ENCODE measurements at regions not wholly inside any gene's neighbourhood (a gene's known extent, or its start where the extent isn't known, plus 50 kb on each side); places are given as distances from the start of the nearest gene placed in this dataset.

DNA sequence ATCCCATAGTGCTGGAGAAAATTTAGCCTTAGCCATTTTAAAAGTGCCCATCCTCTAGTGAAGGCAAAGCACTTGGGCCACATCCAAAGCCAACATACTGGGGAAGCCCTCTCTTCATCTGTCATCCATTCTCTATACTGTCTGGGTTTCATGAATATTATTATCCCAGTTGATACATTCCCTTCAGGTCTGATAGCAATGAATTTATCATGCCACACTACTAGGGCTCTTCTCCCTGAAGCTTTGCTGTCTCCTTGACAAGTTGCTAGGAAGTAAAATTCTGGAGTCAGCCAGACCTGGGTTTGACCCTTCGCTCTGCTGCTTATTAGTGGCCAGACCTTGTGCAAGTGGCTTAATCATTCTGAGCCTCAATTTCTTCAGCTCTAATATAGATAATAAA is 1041.4 kb upstream of the ADGRL2 start:
- TF ChIP-seq, protein P1, sequence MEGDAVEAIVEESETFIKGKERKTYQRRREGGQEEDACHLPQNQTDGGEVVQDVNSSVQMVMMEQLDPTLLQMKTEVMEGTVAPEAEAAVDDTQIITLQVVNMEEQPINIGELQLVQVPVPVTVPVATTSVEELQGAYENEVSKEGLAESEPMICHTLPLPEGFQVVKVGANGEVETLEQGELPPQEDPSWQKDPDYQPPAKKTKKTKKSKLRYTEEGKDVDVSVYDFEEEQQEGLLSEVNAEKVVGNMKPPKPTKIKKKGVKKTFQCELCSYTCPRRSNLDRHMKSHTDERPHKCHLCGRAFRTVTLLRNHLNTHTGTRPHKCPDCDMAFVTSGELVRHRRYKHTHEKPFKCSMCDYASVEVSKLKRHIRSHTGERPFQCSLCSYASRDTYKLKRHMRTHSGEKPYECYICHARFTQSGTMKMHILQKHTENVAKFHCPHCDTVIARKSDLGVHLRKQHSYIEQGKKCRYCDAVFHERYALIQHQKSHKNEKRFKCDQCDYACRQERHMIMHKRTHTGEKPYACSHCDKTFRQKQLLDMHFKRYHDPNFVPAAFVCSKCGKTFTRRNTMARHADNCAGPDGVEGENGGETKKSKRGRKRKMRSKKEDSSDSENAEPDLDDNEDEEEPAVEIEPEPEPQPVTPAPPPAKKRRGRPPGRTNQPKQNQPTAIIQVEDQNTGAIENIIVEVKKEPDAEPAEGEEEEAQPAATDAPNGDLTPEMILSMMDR (IDR thresholded peaks at IDR 0.05; ENCODE audit: extremely low read depth, missing control alignments): no peak
- DNase-seq (ENCODE audit: low spot score): no peak

DNA sequence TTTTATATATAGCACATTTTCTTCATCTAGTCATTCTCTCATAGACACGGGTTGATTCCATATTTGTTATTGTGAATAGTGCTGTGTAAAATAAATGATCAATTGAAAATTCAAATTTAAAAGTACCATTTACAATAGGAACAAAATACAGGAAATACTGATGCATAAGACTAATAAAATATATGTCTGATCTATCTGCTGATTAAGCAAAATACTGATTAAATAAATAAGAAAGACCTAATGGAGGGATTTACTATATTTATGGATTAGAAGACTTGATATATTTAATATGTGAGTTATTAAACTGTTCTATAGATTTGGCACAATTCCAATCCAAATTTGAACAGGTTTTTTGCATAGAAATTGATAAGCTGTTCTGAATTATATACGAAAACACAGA is 1044.8 kb upstream of the ADGRL2 start:
- no peak for DNase-seq (ENCODE audit: low spot score)
- TF ChIP-seq, protein P1 (IDR thresholded peaks at IDR 0.05; ENCODE audit: extremely low read depth, missing control alignments): no peak

DNA sequence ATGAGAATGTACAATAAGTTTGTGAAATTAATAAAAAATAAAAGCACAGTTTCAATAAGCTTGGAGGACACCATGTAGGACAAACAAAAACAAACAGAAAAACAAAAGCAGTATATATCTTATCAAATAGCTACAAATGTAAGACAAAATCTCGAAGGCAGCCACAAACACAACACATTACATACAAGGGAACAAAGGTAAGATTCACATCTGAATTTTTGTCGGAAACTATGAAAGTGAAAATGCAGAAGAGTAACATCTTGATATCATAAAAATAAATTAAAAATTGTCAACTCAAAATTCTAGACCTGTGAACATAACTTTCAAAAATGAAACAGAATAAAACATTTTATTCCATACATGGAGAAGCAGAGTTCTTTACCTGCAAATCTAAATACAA is 1049.5 kb upstream of the ADGRL2 start:
- TF ChIP-seq, protein P1 (IDR thresholded peaks at IDR 0.05; ENCODE audit: extremely low read depth, missing control alignments): no peak
- DNase-seq (ENCODE audit: low spot score): no peak

DNA sequence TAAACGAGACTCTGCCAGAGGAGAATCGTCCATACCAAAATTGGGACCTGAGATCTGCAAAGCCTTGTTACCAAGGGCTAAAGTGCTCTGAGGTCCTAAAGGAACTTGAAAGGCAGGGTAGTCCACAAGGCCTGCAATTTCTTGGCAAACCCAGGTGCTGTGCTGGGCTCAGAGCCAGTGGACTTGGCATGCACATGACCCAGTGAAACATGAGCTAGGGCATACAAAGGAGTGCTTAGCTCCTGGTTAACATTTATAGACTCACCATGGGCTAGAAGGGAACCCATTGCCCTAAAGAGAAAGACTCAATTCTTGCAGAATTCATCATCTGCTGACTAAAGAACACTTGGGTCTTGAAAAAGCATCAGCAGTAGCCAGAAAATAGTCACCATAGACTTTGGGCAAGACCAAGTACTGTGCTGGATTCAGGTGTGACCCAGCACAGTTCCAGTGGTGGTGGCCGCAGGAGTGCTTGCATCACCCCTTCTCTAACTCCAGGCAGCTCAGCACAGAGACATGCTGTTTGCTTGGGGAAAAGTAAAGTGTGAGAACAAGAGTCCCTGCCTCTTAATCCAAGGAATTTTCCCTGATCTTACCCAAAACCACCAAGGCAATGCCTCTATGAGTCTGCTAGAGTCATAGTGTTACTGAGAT is 1069.4 kb upstream of the ADGRL2 start:
- no peak for DNase-seq (ENCODE audit: low spot score)
- TF ChIP-seq, protein P1 (IDR thresholded peaks at IDR 0.05; ENCODE audit: extremely low read depth, missing control alignments): no peak

DNA sequence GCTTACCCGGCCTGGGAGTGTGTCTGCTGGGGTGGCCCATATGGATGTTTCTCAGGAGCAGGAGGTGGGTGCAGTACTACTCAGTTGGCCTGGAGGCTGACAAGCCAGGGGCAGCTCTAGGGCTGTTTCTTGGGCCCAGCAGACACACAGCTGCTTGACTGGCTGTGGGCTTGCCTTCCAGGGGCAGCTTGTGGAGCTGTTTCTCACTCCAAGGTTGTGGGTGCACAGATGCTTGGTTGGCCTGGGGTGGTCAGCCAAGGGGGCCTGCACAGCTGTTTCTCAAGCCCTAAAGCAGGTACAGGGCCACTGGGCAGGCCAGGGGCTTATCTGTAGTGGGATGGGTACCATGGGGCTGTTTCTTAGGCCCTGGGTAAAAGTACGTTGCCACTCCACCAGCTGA is 1078.1 kb upstream of the ADGRL2 start:
- TF ChIP-seq, protein P1 (IDR thresholded peaks at IDR 0.05; ENCODE audit: extremely low read depth, missing control alignments): no peak
- no peak for DNase-seq (ENCODE audit: low spot score)

DNA sequence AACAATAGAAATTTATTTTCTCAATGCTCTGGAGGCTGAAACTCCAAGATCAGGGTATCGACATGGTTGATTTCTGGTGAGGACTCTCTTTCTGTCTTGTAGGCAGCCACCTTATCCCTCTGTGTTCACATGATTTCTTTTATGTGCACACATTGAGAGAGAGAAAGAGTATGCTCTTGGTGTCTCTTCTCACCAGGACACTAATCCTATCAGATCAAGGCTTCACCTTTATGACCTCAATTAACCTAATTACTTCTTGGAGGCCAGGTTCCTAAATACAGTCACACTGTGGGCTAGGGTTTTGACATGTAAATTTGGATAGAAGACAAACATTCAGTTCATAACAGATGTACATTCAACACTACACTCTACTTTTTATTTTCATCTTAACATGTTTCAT is 1094.2 kb upstream of the ADGRL2 start:
- DNase-seq (ENCODE audit: low spot score): no peak
- TF ChIP-seq, protein P1 (IDR thresholded peaks at IDR 0.05; ENCODE audit: extremely low read depth, missing control alignments): no peak

DNA sequence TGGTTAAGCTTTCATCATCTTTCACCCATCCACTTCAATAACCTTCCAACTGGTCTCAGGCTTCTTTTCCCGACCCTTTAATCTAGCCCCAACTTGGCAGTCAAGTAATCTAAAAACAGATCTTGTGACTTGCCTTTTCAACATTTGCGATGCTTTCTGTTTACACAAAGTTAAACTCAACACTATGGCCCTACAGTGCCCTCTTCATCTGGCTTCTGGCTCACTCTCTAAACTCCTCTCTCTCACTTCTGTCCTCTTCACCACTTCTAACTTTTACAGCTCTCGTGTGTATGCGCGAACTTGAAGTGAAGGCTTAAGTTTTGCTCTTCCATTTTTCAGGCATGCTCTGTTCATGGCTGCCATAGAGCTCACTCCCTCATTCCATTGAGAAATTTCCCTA is 1122.3 kb upstream of the ADGRL2 start:
- DNase-seq (ENCODE audit: low spot score): no peak
- TF ChIP-seq, protein P1 (IDR thresholded peaks at IDR 0.05; ENCODE audit: extremely low read depth, missing control alignments): no peak
